ENCODE measurements at regions not wholly inside any gene's neighbourhood (a gene's known extent, or its start where the extent isn't known, plus 50 kb on each side); places are given as distances from the start of the nearest gene placed in this dataset.

DNA sequence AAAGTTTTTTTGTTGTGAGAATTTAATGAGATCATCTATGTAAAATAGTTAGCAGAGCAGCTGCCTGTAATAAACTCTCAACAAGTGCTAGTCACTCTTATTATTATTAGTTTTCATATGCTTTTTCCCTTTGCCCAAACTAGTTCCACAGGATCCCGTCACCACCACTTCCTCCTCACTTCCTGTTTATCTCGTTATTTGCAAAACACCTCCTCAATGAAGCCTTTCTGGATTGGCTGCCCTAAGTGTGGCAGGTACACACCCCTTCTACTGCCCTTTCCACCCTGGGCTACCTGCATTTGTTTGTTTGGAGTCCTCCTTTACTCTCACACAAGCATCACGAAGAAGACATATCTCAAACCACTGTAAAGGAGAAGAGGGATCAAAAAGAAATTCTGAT is 54.4 kb upstream of the KLF3 start:
- no peaks in the 10 kb centered on the region for H3K9me3 ChIP-seq
- no peaks in the 10 kb centered on the region for H3K27me3 ChIP-seq
- H3K4me1 ChIP-seq, result peaks cover 15 to 72% (median 43%) of the 10 kb centered on the region in 4 donors
- intact Hi-C loops (cut with DNase I; ENCODE audit: low total_unique reads), result no loop called here
- in situ Hi-C loops (cut with MboI; ENCODE audit: low pct_ligation_motif_present in 1 of 4, low pct_unique_long_range_greater_than_20kb in 1 of 4, low sequenced_read_pairs in 3 of 4), result no loop called here
- DNase-seq, result peak; percentile 26
- H3K36me3 ChIP-seq, result no peaks in the 10 kb centered on the region
- peak overlapping the region; percentile 74 to 80 (median 80) for H3K27ac ChIP-seq
- H3K4me3 ChIP-seq, result no peak overlapping the region
- 38 to 61% methylated on average over 3 of the region's 3 CpGs for WGBS, 2 donors (ENCODE audit: low coverage in 1 of 2)
- no peak for TF ChIP-seq EP300 (IDR thresholded peaks at IDR 0.05; ENCODE audit: low read depth)
- TF ChIP-seq POLR2A (IDR thresholded peaks at IDR 0.05), result no peak
- TF ChIP-seq, protein P1, sequence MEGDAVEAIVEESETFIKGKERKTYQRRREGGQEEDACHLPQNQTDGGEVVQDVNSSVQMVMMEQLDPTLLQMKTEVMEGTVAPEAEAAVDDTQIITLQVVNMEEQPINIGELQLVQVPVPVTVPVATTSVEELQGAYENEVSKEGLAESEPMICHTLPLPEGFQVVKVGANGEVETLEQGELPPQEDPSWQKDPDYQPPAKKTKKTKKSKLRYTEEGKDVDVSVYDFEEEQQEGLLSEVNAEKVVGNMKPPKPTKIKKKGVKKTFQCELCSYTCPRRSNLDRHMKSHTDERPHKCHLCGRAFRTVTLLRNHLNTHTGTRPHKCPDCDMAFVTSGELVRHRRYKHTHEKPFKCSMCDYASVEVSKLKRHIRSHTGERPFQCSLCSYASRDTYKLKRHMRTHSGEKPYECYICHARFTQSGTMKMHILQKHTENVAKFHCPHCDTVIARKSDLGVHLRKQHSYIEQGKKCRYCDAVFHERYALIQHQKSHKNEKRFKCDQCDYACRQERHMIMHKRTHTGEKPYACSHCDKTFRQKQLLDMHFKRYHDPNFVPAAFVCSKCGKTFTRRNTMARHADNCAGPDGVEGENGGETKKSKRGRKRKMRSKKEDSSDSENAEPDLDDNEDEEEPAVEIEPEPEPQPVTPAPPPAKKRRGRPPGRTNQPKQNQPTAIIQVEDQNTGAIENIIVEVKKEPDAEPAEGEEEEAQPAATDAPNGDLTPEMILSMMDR (IDR thresholded peaks at IDR 0.05), result no peak
- no peak for TF ChIP-seq POLR2AphosphoS5 (IDR thresholded peaks at IDR 0.05)

DNA sequence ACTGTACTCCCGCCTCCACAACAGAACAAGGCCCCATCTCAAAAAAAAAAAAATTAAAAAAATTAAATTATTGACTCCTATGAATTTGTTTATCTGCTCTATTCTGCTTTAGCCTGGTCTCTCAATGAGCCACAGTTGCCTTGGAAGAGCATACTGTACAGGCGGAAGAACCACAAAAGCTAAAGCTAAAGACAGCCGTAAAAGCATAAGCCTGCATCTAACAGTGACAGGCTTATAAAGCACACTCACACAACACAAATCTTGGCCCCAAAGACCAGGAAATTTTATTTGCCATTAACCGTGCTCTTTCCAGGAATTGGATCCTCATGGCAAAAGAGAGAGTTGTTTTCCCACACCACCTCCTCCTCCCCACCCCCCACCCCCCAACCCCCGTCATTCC is 53.5 kb upstream of the KLF3 start:
- in situ Hi-C loops (cut with MboI; ENCODE audit: low pct_ligation_motif_present in 1 of 4, low pct_unique_long_range_greater_than_20kb in 1 of 4, low sequenced_read_pairs in 3 of 4), result no loop called here
- DNase-seq, result no peak
- Histone ChIP-seq H3K27me3 (no peaks in the 10 kb centered on the region), H3K27ac (peak overlapping the region; percentile 74 to 80 (median 80)), H3K4me3 (peak overlapping the region in 1 of 4 donors; percentile 32), H3K4me1 (peaks cover 15 to 69% (median 42%) of the 10 kb centered on the region in 4 donors), H3K9me3 (no peaks in the 10 kb centered on the region), H3K36me3 (no peaks in the 10 kb centered on the region)
- intact Hi-C loops (cut with DNase I; ENCODE audit: low total_unique reads), result no loop called here
- WGBS, 2 donors (ENCODE audit: low coverage in 1 of 2), result 54 to 70% methylated on average over 3 to 5 of the region's 5 CpGs
- TF ChIP-seq POLR2A (IDR thresholded peaks at IDR 0.05) (no peak), EP300 (IDR thresholded peaks at IDR 0.05; ENCODE audit: low read depth) (no peak)
- TF ChIP-seq, protein P1 (IDR thresholded peaks at IDR 0.05), result no peak

DNA sequence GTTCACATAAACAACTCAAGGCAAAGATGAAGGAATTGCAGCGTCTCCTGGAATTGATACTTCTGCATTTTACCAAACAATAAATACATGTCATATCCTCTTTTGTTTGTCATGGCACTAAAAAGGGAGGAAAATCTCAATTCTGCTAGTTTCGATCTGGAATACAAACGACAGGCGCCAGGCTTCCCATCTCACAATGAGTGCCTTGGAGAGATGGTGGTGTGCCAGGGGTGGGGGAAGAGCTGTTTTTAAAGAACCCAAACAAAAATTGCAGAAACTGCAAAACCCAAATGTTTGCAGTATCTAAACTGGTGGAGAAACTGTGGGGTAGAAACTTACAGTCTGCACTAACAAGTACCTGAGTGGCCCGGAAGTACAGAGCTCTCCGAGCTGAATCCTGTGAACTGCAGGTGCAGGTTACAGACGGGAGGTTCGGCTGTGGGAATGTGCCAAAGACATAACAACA is 53.0 kb upstream of the KLF3 start:
- H3K27me3 ChIP-seq, result no peaks in the 10 kb centered on the region
- H3K4me3 ChIP-seq, result peak overlapping the region in 1 of 4 donors; percentile 32
- WGBS, 2 donors (ENCODE audit: low coverage in 1 of 2), result 32 to 40% methylated on average over 2 to 8 of the region's 8 CpGs
- peak overlapping the region; percentile 74 to 80 (median 80) for H3K27ac ChIP-seq
- intact Hi-C loops (cut with DNase I; ENCODE audit: low total_unique reads), result no loop called here
- in situ Hi-C loops (cut with MboI; ENCODE audit: low pct_ligation_motif_present in 1 of 4, low pct_unique_long_range_greater_than_20kb in 1 of 4, low sequenced_read_pairs in 3 of 4), result no loop called here
- TF ChIP-seq EP300 (IDR thresholded peaks at IDR 0.05; ENCODE audit: low read depth), result no peak
- TF ChIP-seq, protein P1 (IDR thresholded peaks at IDR 0.05), result no peak
- no peak for TF ChIP-seq POLR2A (IDR thresholded peaks at IDR 0.05)
- TF ChIP-seq POLR2AphosphoS5 (IDR thresholded peaks at IDR 0.05), result peak in 1 of 3 donors; percentile 5
- H3K4me1 ChIP-seq, result peaks cover 14 to 68% (median 38%) of the 10 kb centered on the region in 4 donors
- H3K36me3 ChIP-seq, result no peaks in the 10 kb centered on the region
- no peaks in the 10 kb centered on the region for H3K9me3 ChIP-seq
- DNase-seq, result peak; percentile 62

DNA sequence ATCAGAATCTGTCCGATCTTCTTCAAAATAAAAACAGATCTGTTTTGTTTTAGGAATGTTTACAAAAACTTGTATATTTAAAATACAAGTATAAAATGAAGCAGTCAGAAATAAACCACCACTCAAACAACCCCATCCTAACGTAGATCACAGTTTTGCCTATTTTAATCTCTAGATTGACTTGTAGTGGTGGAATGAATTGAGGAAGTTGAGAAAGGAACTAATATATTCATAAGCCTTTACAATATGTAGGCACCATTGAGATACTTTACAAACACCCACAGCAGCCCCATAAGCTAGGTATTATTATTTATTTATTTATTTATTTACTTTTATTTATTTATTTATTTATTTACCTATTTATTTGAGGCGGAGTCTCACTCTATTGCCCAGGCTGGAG is 52.3 kb upstream of the KLF3 start:
- in situ Hi-C loops (cut with MboI; ENCODE audit: low pct_ligation_motif_present in 1 of 4, low pct_unique_long_range_greater_than_20kb in 1 of 4, low sequenced_read_pairs in 3 of 4), result no loop called here
- no peak overlapping the region for H3K4me3 ChIP-seq
- H3K9me3 ChIP-seq, result no peaks in the 10 kb centered on the region
- no peaks in the 10 kb centered on the region for H3K36me3 ChIP-seq
- intact Hi-C loops (cut with DNase I; ENCODE audit: low total_unique reads), result no loop called here
- DNase-seq, result no peak
- H3K4me1 ChIP-seq, result peaks cover 13 to 62% (median 36%) of the 10 kb centered on the region in 4 donors
- no peaks in the 10 kb centered on the region for H3K27me3 ChIP-seq
- WGBS, 2 donors (ENCODE audit: low coverage in 1 of 2), result 48 to 56% methylated on average over 3 of the region's 3 CpGs
- TF ChIP-seq POLR2A (IDR thresholded peaks at IDR 0.05) (no peak), EP300 (IDR thresholded peaks at IDR 0.05; ENCODE audit: low read depth) (no peak), POLR2AphosphoS5 (IDR thresholded peaks at IDR 0.05) (no peak)
- TF ChIP-seq, protein P1 (IDR thresholded peaks at IDR 0.05), result no peak
- H3K27ac ChIP-seq, result peak overlapping the region; percentile 74 to 80 (median 80)
